Endothelial cell (in vitro differentiated cells): ENCODE measurements at regions not wholly inside any gene's neighbourhood (a gene's known extent, or its start where the extent isn't known, plus 50 kb on each side); places are given as distances from the start of the nearest gene placed in this dataset.

Source experiments
- DNase-seq: peaks from one replicate; pipeline ENCODE4 v3.0.0; 2021; ENCODE audit warnings: low spot score
- H3K27ac Mint-ChIP-seq: one replicate; pipeline ENCODE4 v1.8.0; 2021; ENCODE audit warnings: mixed read lengths, inconsistent platforms; ENCODE audit not compliant: unreplicated experiment
- H3K27me3 Mint-ChIP-seq: one replicate; pipeline ENCODE4 v1.8.0; 2021; ENCODE audit warnings: mild to moderate bottlenecking, moderate library complexity, mixed read lengths, inconsistent platforms; ENCODE audit not compliant: unreplicated experiment
- H3K36me3 Mint-ChIP-seq: one replicate; pipeline ENCODE4 v1.8.0; 2021; ENCODE audit warnings: mild to moderate bottlenecking, low read depth, mixed read lengths, inconsistent platforms; ENCODE audit not compliant: unreplicated experiment
- H3K4me1 Mint-ChIP-seq: one replicate; pipeline ENCODE4 v1.8.0; 2021; ENCODE audit warnings: mild to moderate bottlenecking, mixed read lengths, inconsistent platforms; ENCODE audit not compliant: unreplicated experiment
- H3K4me3 Mint-ChIP-seq: one replicate; pipeline ENCODE4 v1.8.0; 2021; ENCODE audit warnings: mild to moderate bottlenecking, mixed read lengths, inconsistent platforms; ENCODE audit not compliant: unreplicated experiment
- H3K9me3 Mint-ChIP-seq: one replicate; pipeline ENCODE4 v1.8.0; 2021; ENCODE audit warnings: mixed read lengths, inconsistent platforms; ENCODE audit not compliant: unreplicated experiment
- TF ChIP-seq, protein P1 (sequence below): fragments of 200-600 bp; sonication (generic); IDR thresholded peaks from one replicate; pipeline ENCODE4 v1.5.0; 2021; ENCODE audit warnings: antibody characterized with exemption; ENCODE audit not compliant: unreplicated experiment

DNA sequence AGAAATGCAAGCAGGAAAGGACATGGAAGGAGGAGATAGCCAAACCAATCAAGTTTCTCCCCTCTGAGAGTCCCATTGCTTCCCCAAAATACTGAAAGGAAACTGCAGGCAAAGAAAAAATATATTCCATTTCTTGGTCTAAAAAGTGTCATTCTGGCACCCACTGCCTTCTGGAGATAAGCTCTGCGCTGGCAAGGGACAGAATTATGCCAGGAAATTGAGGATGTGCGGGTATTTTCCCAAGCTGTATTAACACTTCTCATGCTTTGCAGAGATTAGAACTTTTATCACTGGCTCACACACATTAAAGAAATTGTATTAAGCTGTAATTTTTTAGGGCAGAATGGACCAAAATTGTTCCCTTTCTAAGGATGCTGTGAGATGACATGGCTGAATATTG, 381.2 kb upstream of the DUSP10 start:
- Mint-ChIP-seq H3K36me3 (no peaks in the 10 kb centered on the region), H3K4me3 (no peak overlapping the region), H3K9me3 (no peaks in the 10 kb centered on the region), H3K27ac (no peak overlapping the region), H3K4me1 (no peaks in the 10 kb centered on the region), H3K27me3 (no peaks in the 10 kb centered on the region)
- DNase-seq, result no peak
- TF ChIP-seq, protein P1, sequence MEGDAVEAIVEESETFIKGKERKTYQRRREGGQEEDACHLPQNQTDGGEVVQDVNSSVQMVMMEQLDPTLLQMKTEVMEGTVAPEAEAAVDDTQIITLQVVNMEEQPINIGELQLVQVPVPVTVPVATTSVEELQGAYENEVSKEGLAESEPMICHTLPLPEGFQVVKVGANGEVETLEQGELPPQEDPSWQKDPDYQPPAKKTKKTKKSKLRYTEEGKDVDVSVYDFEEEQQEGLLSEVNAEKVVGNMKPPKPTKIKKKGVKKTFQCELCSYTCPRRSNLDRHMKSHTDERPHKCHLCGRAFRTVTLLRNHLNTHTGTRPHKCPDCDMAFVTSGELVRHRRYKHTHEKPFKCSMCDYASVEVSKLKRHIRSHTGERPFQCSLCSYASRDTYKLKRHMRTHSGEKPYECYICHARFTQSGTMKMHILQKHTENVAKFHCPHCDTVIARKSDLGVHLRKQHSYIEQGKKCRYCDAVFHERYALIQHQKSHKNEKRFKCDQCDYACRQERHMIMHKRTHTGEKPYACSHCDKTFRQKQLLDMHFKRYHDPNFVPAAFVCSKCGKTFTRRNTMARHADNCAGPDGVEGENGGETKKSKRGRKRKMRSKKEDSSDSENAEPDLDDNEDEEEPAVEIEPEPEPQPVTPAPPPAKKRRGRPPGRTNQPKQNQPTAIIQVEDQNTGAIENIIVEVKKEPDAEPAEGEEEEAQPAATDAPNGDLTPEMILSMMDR, result no peak

GRCh38 chr1:222117809-222118208, 375.9 kb upstream of the DUSP10 start:
- no peak for DNase-seq
- Mint-ChIP-seq H3K36me3 (no peaks in the 10 kb centered on the region), H3K4me3 (no peak overlapping the region), H3K9me3 (no peaks in the 10 kb centered on the region), H3K27me3 (no peaks in the 10 kb centered on the region), H3K27ac (no peak overlapping the region), H3K4me1 (no peaks in the 10 kb centered on the region)
- TF ChIP-seq, protein P1, result no peak

- Mint-ChIP-seq H3K4me3 (no peak overlapping the region), H3K27ac (no peak overlapping the region), H3K4me1 (no peaks in the 10 kb centered on the region)
These were observed 372.8 kb upstream of the DUSP10 start for GRCh38 chr1:222114536-222115156.

DNA sequence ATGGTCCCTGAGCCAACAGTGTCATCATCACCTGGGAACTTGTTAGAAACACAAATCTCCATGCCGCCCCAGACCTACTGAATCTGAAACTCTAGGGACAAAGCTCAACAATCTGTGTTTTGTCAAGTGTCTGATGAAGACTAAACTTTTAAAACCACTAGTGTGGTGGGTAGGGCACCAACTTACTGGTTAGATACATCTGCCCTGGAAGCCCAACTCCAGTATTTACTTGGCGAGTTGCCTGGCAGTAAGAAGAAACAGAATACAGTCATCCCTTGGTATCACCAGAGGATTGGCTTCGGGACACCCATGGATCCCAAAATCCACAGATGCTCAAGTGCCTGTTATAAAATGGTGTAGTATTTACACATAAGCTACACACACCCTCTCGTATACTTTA, 367.9 kb upstream of the DUSP10 start:
- Mint-ChIP-seq H3K9me3 (no peaks in the 10 kb centered on the region), H3K4me3 (no peak overlapping the region), H3K36me3 (no peaks in the 10 kb centered on the region), H3K27ac (no peak overlapping the region), H3K4me1 (no peaks in the 10 kb centered on the region), H3K27me3 (no peaks in the 10 kb centered on the region)
- no peak for DNase-seq
- TF ChIP-seq, protein P1, result no peak

More at GRCh38 chr1:222114536-222115156, 372.8 kb upstream of the DUSP10 start:
- Mint-ChIP-seq H3K36me3 (no peaks in the 10 kb centered on the region), H3K27me3 (no peaks in the 10 kb centered on the region), H3K9me3 (no peaks in the 10 kb centered on the region)
- TF ChIP-seq, protein P1, result no peak
- DNase-seq, result no peak

GRCh38 chr1:222107975-222108374, 366.1 kb upstream of the DUSP10 start:
- no peaks in the 10 kb centered on the region for H3K4me1 Mint-ChIP-seq
- no peaks in the 10 kb centered on the region for H3K36me3 Mint-ChIP-seq
- H3K27me3 Mint-ChIP-seq, result no peaks in the 10 kb centered on the region
- TF ChIP-seq, protein P1, result no peak
- H3K27ac Mint-ChIP-seq, result no peak overlapping the region
- H3K9me3 Mint-ChIP-seq, result no peaks in the 10 kb centered on the region
- DNase-seq, result no peak
- H3K4me3 Mint-ChIP-seq, result no peak overlapping the region
